ENCODE measurements at regions not wholly inside any gene's neighbourhood (a gene's known extent, or its start where the extent isn't known, plus 50 kb on each side); places are given as distances from the start of the nearest gene placed in this dataset.

DNA sequence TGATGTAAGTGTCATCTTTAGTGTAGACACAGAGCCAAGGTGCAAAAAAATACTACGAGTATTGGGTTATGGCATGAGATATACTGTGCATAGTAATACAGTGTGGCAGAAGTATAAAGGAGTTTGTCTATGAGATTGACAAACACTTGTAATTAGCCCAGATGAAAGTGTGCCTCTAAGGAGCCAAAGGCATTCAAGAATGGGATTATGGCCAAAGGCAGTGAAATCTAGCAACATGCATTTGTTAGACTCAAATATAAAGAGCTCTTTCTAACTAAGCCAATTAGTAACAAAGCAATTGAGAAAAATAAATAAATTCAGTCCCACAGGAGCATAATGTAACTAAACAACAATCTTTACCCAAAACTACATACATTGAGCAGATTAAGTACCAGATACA is 1761.8 kb downstream of the SUCLG1 start:
- no peaks in the 10 kb centered on the region for H3K9me3 ChIP-seq (ENCODE audit: control insufficient read depth, insufficient read depth, low read depth, low read length)
- H3K27me3 ChIP-seq (ENCODE audit: control insufficient read depth, insufficient read depth, low read length): no peaks in the 10 kb centered on the region
- H3K27ac ChIP-seq (ENCODE audit: low read length): no peak overlapping the region
- no peaks in the 10 kb centered on the region for H3K4me1 ChIP-seq (ENCODE audit: control insufficient read depth, insufficient read depth, low read length)
- no peak overlapping the region for H3K4me3 ChIP-seq (ENCODE audit: low read depth in 2 of 2, low read length in 2 of 2)
- ChIA-PET CTCF (no interaction called here), POLR2A (no interaction called here)
- ATAC-seq: no peak
- TF ChIP-seq SIN3A (IDR thresholded peaks at IDR 0.05; ENCODE audit: borderline replicate concordance, insufficient read depth, low read depth, low read length): no peak
- TF ChIP-seq TCF7L2 (IDR thresholded peaks at IDR 0.05; ENCODE audit: low read depth, low read length): no peak
- no peak for TF ChIP-seq CTCF (IDR thresholded peaks at IDR 0.05)
- TF ChIP-seq, protein P1, sequence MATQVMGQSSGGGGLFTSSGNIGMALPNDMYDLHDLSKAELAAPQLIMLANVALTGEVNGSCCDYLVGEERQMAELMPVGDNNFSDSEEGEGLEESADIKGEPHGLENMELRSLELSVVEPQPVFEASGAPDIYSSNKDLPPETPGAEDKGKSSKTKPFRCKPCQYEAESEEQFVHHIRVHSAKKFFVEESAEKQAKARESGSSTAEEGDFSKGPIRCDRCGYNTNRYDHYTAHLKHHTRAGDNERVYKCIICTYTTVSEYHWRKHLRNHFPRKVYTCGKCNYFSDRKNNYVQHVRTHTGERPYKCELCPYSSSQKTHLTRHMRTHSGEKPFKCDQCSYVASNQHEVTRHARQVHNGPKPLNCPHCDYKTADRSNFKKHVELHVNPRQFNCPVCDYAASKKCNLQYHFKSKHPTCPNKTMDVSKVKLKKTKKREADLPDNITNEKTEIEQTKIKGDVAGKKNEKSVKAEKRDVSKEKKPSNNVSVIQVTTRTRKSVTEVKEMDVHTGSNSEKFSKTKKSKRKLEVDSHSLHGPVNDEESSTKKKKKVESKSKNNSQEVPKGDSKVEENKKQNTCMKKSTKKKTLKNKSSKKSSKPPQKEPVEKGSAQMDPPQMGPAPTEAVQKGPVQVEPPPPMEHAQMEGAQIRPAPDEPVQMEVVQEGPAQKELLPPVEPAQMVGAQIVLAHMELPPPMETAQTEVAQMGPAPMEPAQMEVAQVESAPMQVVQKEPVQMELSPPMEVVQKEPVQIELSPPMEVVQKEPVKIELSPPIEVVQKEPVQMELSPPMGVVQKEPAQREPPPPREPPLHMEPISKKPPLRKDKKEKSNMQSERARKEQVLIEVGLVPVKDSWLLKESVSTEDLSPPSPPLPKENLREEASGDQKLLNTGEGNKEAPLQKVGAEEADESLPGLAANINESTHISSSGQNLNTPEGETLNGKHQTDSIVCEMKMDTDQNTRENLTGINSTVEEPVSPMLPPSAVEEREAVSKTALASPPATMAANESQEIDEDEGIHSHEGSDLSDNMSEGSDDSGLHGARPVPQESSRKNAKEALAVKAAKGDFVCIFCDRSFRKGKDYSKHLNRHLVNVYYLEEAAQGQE (IDR thresholded peaks at IDR 0.05; ENCODE audit: insufficient read depth in 1 of 2, low read depth in 2 of 2, low read length in 1 of 2): no peak
- no peak for TF ChIP-seq POLR2AphosphoS5 (IDR thresholded peaks at IDR 0.05; ENCODE audit: low read depth, low read length)
- no peaks in the 10 kb centered on the region for H3K36me3 ChIP-seq (ENCODE audit: control insufficient read depth, insufficient read depth, low read length)
- intact Hi-C loops (cut with micrococcal nuclease; ENCODE audit: unreplicated experiment) (no loop called here), in situ Hi-C loops (cut with HindIII; ENCODE audit: low pct_unique_long_range_greater_than_20kb, low sequenced_read_pairs) (no loop called here)
- DNase-seq (ENCODE audit: low read depth, low spot score): no peak
- BruUV-seq (replicated peaks): no TSS peak

GRCh38 chr2:82694431-82694830 is 1764.6 kb downstream of the SUCLG1 start:
- no peaks in the 10 kb centered on the region for H3K4me1 ChIP-seq (ENCODE audit: control insufficient read depth, insufficient read depth, low read length)
- H3K4me3 ChIP-seq (ENCODE audit: low read depth in 2 of 2, low read length in 2 of 2): no peak overlapping the region
- no TSS peak for BruUV-seq (replicated peaks)
- ATAC-seq: no peak
- TF ChIP-seq, protein P1 (IDR thresholded peaks at IDR 0.05; ENCODE audit: insufficient read depth in 1 of 2, low read depth in 2 of 2, low read length in 1 of 2): no peak
- TF ChIP-seq TCF7L2 (IDR thresholded peaks at IDR 0.05; ENCODE audit: low read depth, low read length) (no peak), CTCF (IDR thresholded peaks at IDR 0.05) (no peak), POLR2AphosphoS5 (IDR thresholded peaks at IDR 0.05; ENCODE audit: low read depth, low read length) (no peak), SIN3A (IDR thresholded peaks at IDR 0.05; ENCODE audit: borderline replicate concordance, insufficient read depth, low read depth, low read length) (no peak)
- POLR2A ChIA-PET: interaction anchor here (0.6 kb wide), 1 partner anchor 44 kb away, joined by 3 read pairs; no protein-coding TSS in a partner anchor
- no peaks in the 10 kb centered on the region for H3K9me3 ChIP-seq (ENCODE audit: control insufficient read depth, insufficient read depth, low read depth, low read length)
- DNase-seq (ENCODE audit: low read depth, low spot score): no peak
- H3K27ac ChIP-seq (ENCODE audit: low read length): no peak overlapping the region
- H3K27me3 ChIP-seq (ENCODE audit: control insufficient read depth, insufficient read depth, low read length): no peaks in the 10 kb centered on the region
- in situ Hi-C loops (cut with HindIII; ENCODE audit: low pct_unique_long_range_greater_than_20kb, low sequenced_read_pairs) (no loop called here), intact Hi-C loops (cut with micrococcal nuclease; ENCODE audit: unreplicated experiment) (no loop called here)
- no peaks in the 10 kb centered on the region for H3K36me3 ChIP-seq (ENCODE audit: control insufficient read depth, insufficient read depth, low read length)
- CTCF ChIA-PET: no interaction called here

Measured in Panc1 (cell line).